ENCODE measurements at regions not wholly inside any gene's neighbourhood (a gene's known extent, or its start where the extent isn't known, plus 50 kb on each side); places are given as distances from the start of the nearest gene placed in this dataset.
A peak's percentile ranks its signal among the peaks of the same experiment; 100 is the strongest.

DNA sequence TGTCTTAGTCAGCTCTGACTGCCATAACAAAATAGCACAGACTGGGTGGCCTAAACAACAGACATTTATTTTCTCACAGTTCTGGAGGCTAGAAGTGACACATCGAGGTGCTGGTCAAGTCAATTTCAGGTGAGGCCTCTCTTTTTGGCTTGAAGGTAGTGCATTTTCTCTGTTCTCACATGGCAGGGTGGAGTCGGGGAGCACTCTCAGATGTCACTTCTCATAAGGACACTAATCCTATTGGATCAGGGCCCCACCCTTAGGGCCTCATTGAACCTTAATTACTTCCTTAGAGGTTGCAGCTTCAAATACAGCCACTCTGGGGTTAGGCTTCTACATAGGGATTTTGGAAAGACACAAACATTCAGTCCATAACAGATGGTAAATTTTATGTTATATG, 161.6 kb downstream of the PFKFB3 start:
- H3K4me2 ChIP-seq (ENCODE audit: low read depth, low read length), result no peak overlapping the region
- peaks cover 0 to 20% of the 10 kb centered on the region in 2 experiments; a peak in 3 of 5 replicates for H3K27me3 ChIP-seq (ENCODE audit: control insufficient read depth in 1 of 2, insufficient read depth in 2 of 2, low read length in 2 of 2)
- ChIA-PET POLR2A (no interaction called here), CTCF (ENCODE audit: low intra/inter-chr PET ratio, low total read pairs) (no interaction called here)
- no peaks in the 10 kb centered on the region for H3K9me3 ChIP-seq (ENCODE audit: low read length)
- H3K9ac ChIP-seq (ENCODE audit: insufficient read depth, low read depth, low read length), result no peak overlapping the region
- in situ Hi-C loops (cut with HindIII; ENCODE audit: extremely low pct_ligation_motif_present, low pct_unique_long_range_greater_than_20kb) (no loop called here), intact Hi-C loops (cut with micrococcal nuclease; ENCODE audit: unreplicated experiment) (no loop called here)
- no peak overlapping the region for H3K4me3 ChIP-seq (replicated peaks in 1 of 3; ENCODE audit: insufficient read depth in 1 of 3, low read depth in 2 of 3, low read length in 3 of 3)
- TF ChIP-seq ZMYM4 (CRISPR knock-in tag; IDR thresholded peaks at IDR 0.05) (no peak), GZF1 (CRISPR knock-in tag; IDR thresholded peaks at IDR 0.05) (no peak), ZNF264 (CRISPR knock-in tag; IDR thresholded peaks at IDR 0.05) (0 out of 2 replicates have a peak, but pooled peaks have one; percentile 41)
- TF ChIP-seq, protein P1, sequence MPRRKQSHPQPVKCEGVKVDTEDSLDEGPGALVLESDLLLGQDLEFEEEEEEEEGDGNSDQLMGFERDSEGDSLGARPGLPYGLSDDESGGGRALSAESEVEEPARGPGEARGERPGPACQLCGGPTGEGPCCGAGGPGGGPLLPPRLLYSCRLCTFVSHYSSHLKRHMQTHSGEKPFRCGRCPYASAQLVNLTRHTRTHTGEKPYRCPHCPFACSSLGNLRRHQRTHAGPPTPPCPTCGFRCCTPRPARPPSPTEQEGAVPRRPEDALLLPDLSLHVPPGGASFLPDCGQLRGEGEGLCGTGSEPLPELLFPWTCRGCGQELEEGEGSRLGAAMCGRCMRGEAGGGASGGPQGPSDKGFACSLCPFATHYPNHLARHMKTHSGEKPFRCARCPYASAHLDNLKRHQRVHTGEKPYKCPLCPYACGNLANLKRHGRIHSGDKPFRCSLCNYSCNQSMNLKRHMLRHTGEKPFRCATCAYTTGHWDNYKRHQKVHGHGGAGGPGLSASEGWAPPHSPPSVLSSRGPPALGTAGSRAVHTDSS (CRISPR knock-in tag; conservative IDR thresholded peaks at IDR 0.05), result no peak
- no peak overlapping the region for H3K27ac ChIP-seq (ENCODE audit: extremely low read length, insufficient read depth, low read length)
- no peaks in the 10 kb centered on the region for H4K20me1 ChIP-seq (ENCODE audit: insufficient read depth, low read length)
- DNase-seq (ENCODE audit: low spot score) (no peak), FAIRE-seq (no peak), ATAC-seq (no peak)
- no peaks in the 10 kb centered on the region for H3K79me2 ChIP-seq (ENCODE audit: insufficient read depth, low read length)
- WGBS (ENCODE audit: low lambda C conversion rate), result 33% methylated on average over 2 of the region's 2 CpGs
- no TSS peak for BruUV-seq (replicated peaks)
- H3K4me1 ChIP-seq (ENCODE audit: insufficient read depth, low read length), result peaks cover 14% of the 10 kb centered on the region
- no peak overlapping the region for H2AFZ ChIP-seq (ENCODE audit: low read length)
- H3K36me3 ChIP-seq (replicated peaks in 1 of 2; ENCODE audit: control insufficient read depth in 1 of 2, insufficient read depth in 2 of 2, low read length in 2 of 2), result no peaks in the 10 kb centered on the region

DNA sequence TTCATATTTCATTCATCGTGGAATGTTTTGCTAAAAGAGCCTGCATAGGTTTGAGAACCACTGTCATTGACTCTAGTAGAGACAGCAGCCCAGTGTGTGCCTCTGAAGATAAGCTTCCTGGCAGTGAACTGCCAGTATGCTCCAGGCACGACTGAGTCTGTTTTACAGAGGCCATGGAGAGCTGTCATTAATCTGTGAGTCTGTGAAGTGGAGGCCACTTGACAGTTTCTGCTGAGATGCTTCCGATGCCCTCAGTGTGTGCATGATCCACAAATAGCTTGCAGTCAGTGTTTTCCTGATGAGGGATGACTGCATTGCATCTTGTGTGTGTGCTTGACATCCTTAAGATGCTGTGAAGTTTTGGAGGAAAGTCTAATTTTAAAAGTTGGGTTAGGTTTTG, 162.2 kb downstream of the PFKFB3 start:
- POLR2A ChIA-PET, result no interaction called here
- in situ Hi-C loops (cut with HindIII; ENCODE audit: extremely low pct_ligation_motif_present, low pct_unique_long_range_greater_than_20kb), result no loop called here
- intact Hi-C loops (cut with micrococcal nuclease; ENCODE audit: unreplicated experiment), result no loop called here
- Histone ChIP-seq H3K27ac (ENCODE audit: extremely low read length, insufficient read depth, low read length) (no peak overlapping the region), H3K27me3 (ENCODE audit: control insufficient read depth in 1 of 2, insufficient read depth in 2 of 2, low read length in 2 of 2) (peaks cover 0 to 20% of the 10 kb centered on the region in 2 experiments; a peak in 4 of 5 replicates), H3K79me2 (ENCODE audit: insufficient read depth, low read length) (no peaks in the 10 kb centered on the region), H4K20me1 (ENCODE audit: insufficient read depth, low read length) (no peaks in the 10 kb centered on the region), H3K9ac (ENCODE audit: insufficient read depth, low read depth, low read length) (no peak overlapping the region), H2AFZ (ENCODE audit: low read length) (no peak overlapping the region), H3K4me3 (replicated peaks in 1 of 3; ENCODE audit: insufficient read depth in 1 of 3, low read depth in 2 of 3, low read length in 3 of 3) (no peak overlapping the region), H3K4me2 (ENCODE audit: low read depth, low read length) (no peak overlapping the region), H3K36me3 (replicated peaks in 1 of 2; ENCODE audit: control insufficient read depth in 1 of 2, insufficient read depth in 2 of 2, low read length in 2 of 2) (no peaks in the 10 kb centered on the region), H3K4me1 (ENCODE audit: insufficient read depth, low read length) (peaks cover 14% of the 10 kb centered on the region), H3K9me3 (ENCODE audit: low read length) (no peaks in the 10 kb centered on the region)
- FAIRE-seq (no peak), DNase-seq (ENCODE audit: low spot score) (no peak), ATAC-seq (no peak)
- TF ChIP-seq ZNF615 (CRISPR knock-in tag; IDR thresholded peaks at IDR 0.05; ENCODE audit: borderline replicate concordance) (no peak), PAF1 (CRISPR knock-in tag; IDR thresholded peaks at IDR 0.05) (no peak), HMGA1 (CRISPR knock-in tag; conservative IDR thresholded peaks at IDR 0.05) (no peak), MEIS2 (CRISPR knock-in tag; IDR thresholded peaks at IDR 0.05) (no peak), ZNF138 (CRISPR knock-in tag; IDR thresholded peaks at IDR 0.05; ENCODE audit: low read depth) (no peak), SOX5 (CRISPR knock-in tag; IDR thresholded peaks at IDR 0.05; ENCODE audit: borderline replicate concordance) (no peak)
- TF ChIP-seq, protein P2, sequence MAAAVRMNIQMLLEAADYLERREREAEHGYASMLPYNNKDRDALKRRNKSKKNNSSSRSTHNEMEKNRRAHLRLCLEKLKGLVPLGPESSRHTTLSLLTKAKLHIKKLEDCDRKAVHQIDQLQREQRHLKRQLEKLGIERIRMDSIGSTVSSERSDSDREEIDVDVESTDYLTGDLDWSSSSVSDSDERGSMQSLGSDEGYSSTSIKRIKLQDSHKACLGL (CRISPR knock-in tag; IDR thresholded peaks at IDR 0.05), result no peak
- TF ChIP-seq, protein P3, sequence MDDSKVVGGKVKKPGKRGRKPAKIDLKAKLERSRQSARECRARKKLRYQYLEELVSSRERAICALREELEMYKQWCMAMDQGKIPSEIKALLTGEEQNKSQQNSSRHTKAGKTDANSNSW (CRISPR knock-in tag; IDR thresholded peaks at IDR 0.05; ENCODE audit: borderline replicate concordance), result no peak
- TF ChIP-seq, protein P4, sequence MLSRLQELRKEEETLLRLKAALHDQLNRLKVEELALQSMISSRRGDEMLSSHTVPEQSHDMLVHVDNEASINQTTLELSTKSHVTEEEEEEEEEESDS (CRISPR knock-in tag; IDR thresholded peaks at IDR 0.05; ENCODE audit: borderline replicate concordance), result no peak
- CTCF ChIA-PET (ENCODE audit: low intra/inter-chr PET ratio, low total read pairs), result no interaction called here
- WGBS (ENCODE audit: low lambda C conversion rate), result 14% methylated on average over 3 of the region's 3 CpGs
- BruUV-seq (replicated peaks), result no TSS peak
